Subcutaneous abdominal adipose tissue (tissue), 5 donors: ENCODE measurements at regions not wholly inside any gene's neighbourhood (a gene's known extent, or its start where the extent isn't known, plus 50 kb on each side); places are given as distances from the start of the nearest gene placed in this dataset.

ENCODE experiments used
- H3K27ac ChIP-seq: one replicate; pipeline ENCODE4 v1.7.0; 2013; ENCODE audit warnings: low read depth, mild to moderate bottlenecking, inconsistent platforms, low read length, moderate library complexity
- H3K27me3 ChIP-seq, 5 donors: one replicate each; pipeline ENCODE4 v1.7.0; 2013; ENCODE audit warnings: low read length in 5 of 5, inconsistent platforms in 1 of 5; ENCODE audit not compliant: control insufficient read depth in 5 of 5, insufficient read depth in 4 of 5
- H3K36me3 ChIP-seq, 5 donors: one replicate each; pipeline ENCODE4 v1.7.0; 2013; ENCODE audit warnings: low read length in 5 of 5; ENCODE audit not compliant: control insufficient read depth in 5 of 5, insufficient read depth in 5 of 5
- H3K4me1 ChIP-seq, 5 donors: one replicate each; pipeline ENCODE4 v1.7.0; 2013; ENCODE audit warnings: low read length in 5 of 5, mild to moderate bottlenecking in 3 of 5, moderate library complexity in 1 of 5; ENCODE audit not compliant: control insufficient read depth in 5 of 5, insufficient read depth in 5 of 5
- H3K4me3 ChIP-seq, 5 donors: one replicate each; pipeline ENCODE4 v1.7.0; 2013; ENCODE audit warnings: low read length in 5 of 5, low read depth in 1 of 5
- H3K9ac ChIP-seq, 5 donors: one replicate each; pipeline ENCODE4 v1.7.0; 2013; ENCODE audit warnings: low read length in 5 of 5, mild to moderate bottlenecking in 4 of 5, moderate library complexity in 3 of 5
- H3K9me3 ChIP-seq, 5 donors: one replicate each; pipeline ENCODE4 v1.7.0; 2013; ENCODE audit warnings: low read length in 5 of 5; ENCODE audit not compliant: control insufficient read depth in 5 of 5
- donor health status: healthy.
- donor health status: healthy.
- donor health status: healthy.
- donor health status: healthy.
- donor health status: healthy.

DNA sequence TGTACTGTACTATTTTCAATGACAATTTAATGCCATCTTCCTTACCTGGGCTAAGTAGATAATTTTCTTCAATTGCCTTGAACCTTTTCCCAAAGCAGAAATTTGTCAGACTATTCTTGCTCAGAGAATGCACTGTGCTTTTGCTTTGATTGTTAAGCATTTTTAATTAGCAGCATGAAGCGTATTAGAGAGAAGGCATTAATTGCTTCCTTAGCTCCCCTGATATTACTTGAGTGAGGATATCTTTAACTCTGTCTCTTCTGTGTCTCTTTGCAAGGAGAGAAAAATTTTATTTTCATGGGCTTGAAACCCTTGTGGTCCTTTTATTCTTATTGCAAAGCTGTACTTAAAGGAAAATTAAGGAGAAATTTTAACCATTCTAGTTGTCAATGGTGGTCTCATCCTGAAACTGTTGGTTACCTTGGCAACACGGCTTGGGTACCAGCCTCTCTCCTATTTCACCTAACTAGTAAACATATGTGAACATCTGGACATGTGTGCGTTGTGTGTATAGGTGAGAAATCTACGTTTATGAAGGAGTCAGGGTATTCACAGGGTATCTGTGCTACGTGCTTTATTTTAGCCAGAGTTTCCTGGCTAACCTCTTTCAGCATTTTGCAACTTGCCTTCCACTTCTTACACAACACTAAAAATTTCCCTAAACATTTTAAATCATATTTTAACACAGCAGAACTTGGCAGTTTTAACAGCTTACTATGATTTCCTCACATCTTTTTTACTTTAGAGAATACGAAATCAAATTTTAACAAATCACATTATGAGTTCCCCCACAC lies 225.5 kb downstream of the KLF5 start:
- H3K36me3 ChIP-seq = no peaks in the 10 kb centered on the region
- no peak overlapping the region for H3K27ac ChIP-seq
- no peaks in the 10 kb centered on the region for H3K9me3 ChIP-seq
- H3K27me3 ChIP-seq = no peaks in the 10 kb centered on the region
- H3K4me3 ChIP-seq = no peak overlapping the region
- peaks cover 0 to 8% (median 0%) of the 10 kb centered on the region in 5 donors for H3K4me1 ChIP-seq
- H3K9ac ChIP-seq = no peak overlapping the region

DNA sequence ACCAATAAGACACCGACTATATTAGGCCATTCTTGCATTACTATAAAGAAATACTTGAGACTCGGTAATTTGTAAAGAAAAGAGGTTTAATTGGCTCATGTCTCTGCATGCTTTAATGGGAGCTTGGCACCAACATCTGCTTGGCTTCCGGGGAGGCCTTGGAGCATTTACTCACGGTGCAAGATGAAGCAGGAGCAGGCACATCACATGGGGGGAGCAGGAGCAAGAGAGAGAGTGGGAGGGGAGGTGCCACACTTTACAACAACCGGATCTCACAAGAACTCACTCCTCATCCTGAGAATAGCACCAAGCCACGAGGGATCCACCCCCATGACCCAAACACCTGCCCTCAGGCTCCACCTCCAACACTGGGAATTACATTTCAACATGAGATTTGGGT lies 224.8 kb downstream of the KLF5 start:
- Histone ChIP-seq H3K9ac (no peak overlapping the region), H3K27me3 (no peaks in the 10 kb centered on the region), H3K27ac (no peak overlapping the region), H3K36me3 (no peaks in the 10 kb centered on the region), H3K4me3 (no peak overlapping the region), H3K4me1 (peaks cover 0 to 8% (median 0%) of the 10 kb centered on the region in 5 donors), H3K9me3 (no peaks in the 10 kb centered on the region)

DNA sequence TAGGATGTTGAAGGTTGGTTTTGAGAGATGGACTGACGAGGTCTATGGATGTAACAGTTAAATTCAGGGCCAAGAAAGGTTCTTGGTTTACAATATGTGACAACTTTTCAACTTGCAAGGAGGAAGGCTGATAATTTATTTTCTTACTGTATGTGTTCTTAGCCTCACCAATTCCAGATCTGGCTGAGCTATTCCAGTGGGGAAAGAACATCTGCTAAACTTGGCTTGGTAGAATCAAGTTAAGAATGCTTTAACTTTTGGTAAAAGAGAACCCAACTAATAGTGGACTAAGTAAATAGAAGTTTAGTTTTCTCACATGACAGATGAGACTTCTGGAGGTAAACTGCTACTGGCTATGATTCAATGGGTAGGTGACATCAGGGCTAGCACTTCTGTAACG lies 222.9 kb downstream of the KLF5 start:
- no peaks in the 10 kb centered on the region for H3K27me3 ChIP-seq
- H3K4me1 ChIP-seq = peaks cover 0 to 8% (median 0%) of the 10 kb centered on the region in 5 donors
- H3K9me3 ChIP-seq = peaks cover 0 to 2% (median 0%) of the 10 kb centered on the region in 5 donors
- H3K27ac ChIP-seq = no peak overlapping the region
- H3K9ac ChIP-seq = no peak overlapping the region
- H3K4me3 ChIP-seq = no peak overlapping the region
- H3K36me3 ChIP-seq = no peaks in the 10 kb centered on the region

DNA sequence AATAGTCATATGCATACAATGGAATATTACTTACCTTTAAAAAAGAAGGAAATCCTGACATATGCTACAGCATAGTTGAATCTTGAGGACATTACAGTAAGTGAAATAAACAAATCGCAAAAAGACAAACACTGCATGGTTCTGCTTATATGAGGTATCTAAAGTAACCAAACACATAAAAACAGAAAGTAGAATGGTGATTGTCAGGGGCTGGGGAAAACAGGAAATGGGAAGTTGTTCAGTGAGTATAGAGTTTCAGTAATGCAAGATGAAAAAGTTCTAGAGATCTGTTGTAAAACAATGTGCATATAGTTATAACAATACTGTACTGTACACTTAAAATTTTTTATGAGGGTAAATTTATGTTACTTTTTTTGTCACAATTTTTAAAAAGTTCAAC lies 219.4 kb downstream of the KLF5 start:
- no peaks in the 10 kb centered on the region for H3K27me3 ChIP-seq
- no peak overlapping the region for H3K27ac ChIP-seq
- peaks cover 0 to 2% (median 0%) of the 10 kb centered on the region in 5 donors for H3K9me3 ChIP-seq
- H3K9ac ChIP-seq = no peak overlapping the region
- H3K4me1 ChIP-seq = no peaks in the 10 kb centered on the region
- no peaks in the 10 kb centered on the region for H3K36me3 ChIP-seq
- H3K4me3 ChIP-seq = no peak overlapping the region

DNA sequence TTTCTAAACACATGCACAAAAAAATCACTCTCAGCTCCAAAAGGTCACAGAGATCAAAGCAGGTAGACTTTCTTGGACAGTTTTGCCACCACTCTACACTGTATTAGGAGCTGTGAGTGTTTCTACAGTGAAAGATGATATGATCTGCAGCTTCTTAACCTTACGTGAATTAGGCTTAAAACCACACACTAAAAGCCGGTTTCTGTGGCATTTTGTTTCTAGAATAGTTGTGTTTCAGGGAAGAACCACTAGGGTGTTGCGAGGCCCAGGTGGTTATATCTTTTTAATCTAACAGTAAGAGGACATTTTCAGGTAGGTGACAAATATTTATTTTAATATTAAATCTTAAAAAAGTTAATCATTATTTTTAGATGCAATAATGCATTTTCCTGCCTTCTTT lies 216.4 kb downstream of the KLF5 start:
- Histone ChIP-seq H3K4me3 (no peak overlapping the region), H3K27me3 (no peaks in the 10 kb centered on the region), H3K27ac (no peak overlapping the region)

DNA sequence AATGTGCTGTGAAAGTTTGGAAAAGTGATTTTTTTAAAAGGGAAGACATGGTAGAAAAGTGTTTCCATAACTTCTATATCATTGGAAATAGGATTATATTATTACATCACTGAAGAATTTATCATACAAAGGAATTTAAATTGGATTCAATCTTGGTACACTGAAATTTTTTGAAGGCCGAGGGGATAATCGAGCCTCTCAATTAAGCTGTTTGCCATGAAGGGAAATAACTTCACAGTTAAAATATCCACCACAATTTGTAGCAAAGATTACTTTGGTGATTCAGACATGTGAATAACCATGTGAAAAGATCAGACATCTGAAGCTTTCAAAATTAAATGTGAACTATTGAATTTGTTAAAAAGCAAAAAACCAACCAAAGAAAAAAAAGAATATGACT lies 215.3 kb downstream of the KLF5 start:
- Histone ChIP-seq H3K27me3 (no peaks in the 10 kb centered on the region), H3K27ac (no peak overlapping the region), H3K4me3 (no peak overlapping the region), H3K36me3 (no peaks in the 10 kb centered on the region), H3K9ac (no peak overlapping the region), H3K9me3 (peaks cover 0 to 2% (median 0%) of the 10 kb centered on the region in 5 donors), H3K4me1 (no peaks in the 10 kb centered on the region)

More for the DNA sequence above, 216.4 kb downstream of the KLF5 start:
- Histone ChIP-seq H3K9ac (no peak overlapping the region), H3K36me3 (no peaks in the 10 kb centered on the region), H3K4me1 (no peaks in the 10 kb centered on the region), H3K9me3 (peaks cover 0 to 2% (median 0%) of the 10 kb centered on the region in 5 donors)

DNA sequence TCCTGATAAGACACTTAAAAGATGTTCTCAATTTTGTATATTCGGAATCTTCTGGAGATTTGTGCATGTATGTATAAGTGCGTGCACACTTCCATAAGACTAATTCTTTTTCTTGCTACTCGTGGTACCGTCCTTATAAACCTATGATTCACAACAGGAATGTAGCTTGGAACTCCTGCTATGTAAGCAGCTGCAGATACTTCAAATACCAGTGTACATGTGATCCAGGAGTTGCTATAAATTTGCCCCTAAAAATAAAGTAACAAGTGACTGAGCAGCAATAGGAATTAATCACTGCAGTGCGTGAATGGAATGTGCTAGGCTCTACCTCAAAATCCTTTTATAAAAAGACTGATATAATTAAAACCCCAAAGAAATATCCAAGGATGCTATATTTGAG lies 214.9 kb downstream of the KLF5 start:
- Histone ChIP-seq H3K27ac (no peak overlapping the region), H3K4me3 (no peak overlapping the region), H3K27me3 (no peaks in the 10 kb centered on the region), H3K36me3 (no peaks in the 10 kb centered on the region), H3K9me3 (peaks cover 0 to 2% (median 0%) of the 10 kb centered on the region in 5 donors), H3K9ac (no peak overlapping the region), H3K4me1 (no peaks in the 10 kb centered on the region)

DNA sequence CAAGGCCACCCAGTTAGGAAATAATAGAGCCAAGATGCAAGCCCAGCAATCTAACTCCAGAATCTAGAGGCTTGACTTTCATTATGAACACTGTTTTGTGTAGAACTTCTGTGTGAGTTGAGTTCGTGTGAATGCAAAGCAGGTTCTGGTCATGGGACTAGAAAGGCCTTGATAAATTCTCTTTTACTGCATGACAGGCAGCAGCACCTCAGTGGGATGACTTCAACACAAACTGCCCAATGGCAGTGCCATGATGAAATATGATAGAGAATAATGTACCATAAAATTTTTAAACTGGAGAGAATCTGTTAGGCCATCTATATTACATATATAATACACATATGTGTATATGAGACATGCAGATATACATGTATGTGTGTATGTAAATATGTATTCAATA lies 214.5 kb downstream of the KLF5 start:
- Histone ChIP-seq H3K27me3 (no peaks in the 10 kb centered on the region), H3K36me3 (no peaks in the 10 kb centered on the region), H3K9me3 (peaks cover 0 to 2% (median 0%) of the 10 kb centered on the region in 5 donors), H3K27ac (no peak overlapping the region), H3K4me1 (no peaks in the 10 kb centered on the region), H3K9ac (no peak overlapping the region), H3K4me3 (no peak overlapping the region)

DNA sequence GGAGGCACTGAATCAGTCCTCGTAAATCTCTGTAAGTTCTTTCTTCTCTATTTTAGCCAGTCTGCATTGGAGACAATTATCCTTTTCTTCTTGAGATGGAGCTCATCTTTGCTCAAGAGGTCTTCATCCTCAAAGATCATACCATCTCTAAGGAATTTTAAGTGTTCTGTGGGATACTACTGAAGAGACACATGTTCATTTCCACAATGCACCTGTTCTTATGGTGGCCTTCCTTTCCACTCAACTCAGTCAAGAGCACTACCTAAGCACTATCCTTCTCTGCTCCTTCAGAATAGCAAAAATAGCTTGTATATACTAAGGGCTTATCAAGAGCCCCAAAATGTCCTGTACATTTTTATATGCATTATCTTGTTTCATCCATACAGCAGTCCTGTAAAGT lies 214.0 kb downstream of the KLF5 start:
- no peaks in the 10 kb centered on the region for H3K4me1 ChIP-seq
- peaks cover 0 to 2% (median 0%) of the 10 kb centered on the region in 5 donors for H3K9me3 ChIP-seq
- no peak overlapping the region for H3K9ac ChIP-seq
- no peaks in the 10 kb centered on the region for H3K36me3 ChIP-seq
- no peak overlapping the region for H3K27ac ChIP-seq
- no peak overlapping the region for H3K4me3 ChIP-seq
- H3K27me3 ChIP-seq = no peaks in the 10 kb centered on the region

DNA sequence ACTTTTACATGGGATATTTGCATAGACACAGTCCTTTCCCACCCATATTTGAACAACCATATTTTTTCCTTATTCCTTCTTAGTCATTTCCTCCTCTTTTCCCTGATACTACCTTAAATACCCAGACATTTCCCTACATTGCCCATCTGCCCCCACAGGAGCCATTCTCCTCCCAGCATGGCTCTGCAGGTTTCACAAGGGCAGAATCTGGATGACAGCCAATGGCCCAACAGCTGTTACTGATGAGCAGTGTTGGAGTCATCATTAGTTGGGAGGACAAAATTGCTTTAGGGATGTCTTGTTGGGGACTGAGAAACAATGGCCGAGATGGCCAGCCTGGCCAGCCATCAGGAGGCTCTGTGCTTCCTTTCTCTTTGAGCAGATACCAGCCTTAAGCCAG lies 209.5 kb downstream of the KLF5 start:
- Histone ChIP-seq H3K9ac (no peak overlapping the region), H3K4me3 (no peak overlapping the region), H3K27me3 (no peaks in the 10 kb centered on the region), H3K27ac (no peak overlapping the region), H3K9me3 (no peaks in the 10 kb centered on the region), H3K4me1 (no peaks in the 10 kb centered on the region), H3K36me3 (no peaks in the 10 kb centered on the region)
